ENCODE measurements at regions not wholly inside any gene's neighbourhood (a gene's known extent, or its start where the extent isn't known, plus 50 kb on each side); places are given as distances from the start of the nearest gene placed in this dataset.

GRCh38 chr3:74122281-74122680, 492.2 kb downstream of the CNTN3 start:
- TF ChIP-seq CTCF (IDR thresholded peaks at IDR 0.05; ENCODE audit: low read length) (no peak), EZH2 (optimal IDR thresholded peaks at IDR 0.05; ENCODE audit: low read depth, low read length) (no peak), EZH2phosphoT487 (IDR thresholded peaks at IDR 0.05; ENCODE audit: low read length) (no peak)
